KMS-11 (cell line): ENCODE measurements at regions not wholly inside any gene's neighbourhood (a gene's known extent, or its start where the extent isn't known, plus 50 kb on each side); places are given as distances from the start of the nearest gene placed in this dataset.

ENCODE experiments used
- H2AFZ ChIP-seq: fragments of 200-600 bp; sonication (generic); 2 replicates; pipeline ENCODE4 v1.6.1; 2016; ENCODE audit warnings: antibody characterized with exemption, mixed run types, low read depth
- H3K27ac ChIP-seq: fragments of 200-600 bp; sonication (generic); 2 replicates; pipeline ENCODE4 v1.6.1; 2016; ENCODE audit warnings: mild to moderate bottlenecking, mixed run types
- H3K27me3 ChIP-seq: fragments of 200-600 bp; sonication (generic); 2 replicates; pipeline ENCODE4 v1.6.1; 2017; ENCODE audit warnings: mild to moderate bottlenecking, low read depth, mixed run types, moderate library complexity; ENCODE audit not compliant: insufficient read depth
- H3K36me3 ChIP-seq: fragments of 200-600 bp; sonication (generic); 2 replicates; pipeline ENCODE4 v1.6.1; 2017; ENCODE audit warnings: mild to moderate bottlenecking, mixed run types; ENCODE audit not compliant: insufficient read depth
- H3K4me1 ChIP-seq: fragments of 200-600 bp; sonication (generic); 2 replicates; pipeline ENCODE4 v1.6.1; 2016; ENCODE audit warnings: mild to moderate bottlenecking, low read depth, mixed run types; ENCODE audit not compliant: poor library complexity, severe bottlenecking
- H3K4me2 ChIP-seq: fragments of 200-600 bp; sonication (generic); 2 replicates; pipeline ENCODE4 v1.7.0; 2016; ENCODE audit warnings: mild to moderate bottlenecking, mixed run types
- H3K4me3 ChIP-seq: fragments of 200-600 bp; sonication (generic); IDR thresholded peaks from 2 replicates; pipeline ENCODE4 v1.6.1; 2017; ENCODE audit warnings: low read depth, low read length, mixed read lengths; ENCODE audit not compliant: insufficient read depth
- H3K79me2 ChIP-seq: fragments of 200-600 bp; sonication (generic); 2 replicates; pipeline ENCODE4 v1.6.1; 2016; ENCODE audit warnings: low read depth, mixed run types; ENCODE audit not compliant: insufficient read depth
- H3K9ac ChIP-seq: fragments of 200-600 bp; sonication (generic); 2 replicates; pipeline ENCODE4 v1.6.1; 2016; ENCODE audit warnings: mild to moderate bottlenecking, mixed run types
- H4K20me1 ChIP-seq: fragments of 200-600 bp; sonication (generic); 2 replicates; pipeline ENCODE4 v1.6.1; 2016; ENCODE audit warnings: mild to moderate bottlenecking, mixed run types; ENCODE audit not compliant: insufficient read depth
- CTCF ChIP-seq: fragments of 200-600 bp; sonication (generic); conservative IDR thresholded peaks from 2 replicates; pipeline ENCODE4 v1.6.1; 2017; ENCODE audit warnings: low read depth, mild to moderate bottlenecking, antibody characterized with exemption, low read length, moderate library complexity, mixed read lengths

- no peak for TF ChIP-seq CTCF
- Histone ChIP-seq H3K36me3 (no peaks in the 10 kb centered on the region), H3K27ac (no peak overlapping the region), H3K4me3 (no peak overlapping the region), H3K9ac (no peak overlapping the region), H4K20me1 (no peaks in the 10 kb centered on the region), H3K27me3 (no peaks in the 10 kb centered on the region), H3K4me2 (no peak overlapping the region), H3K4me1 (no peaks in the 10 kb centered on the region), H3K79me2 (no peaks in the 10 kb centered on the region), H2AFZ (no peak overlapping the region)
Measured at GRCh38 chr11:23257556-23257955, 397.3 kb upstream of the CCDC179 start.

GRCh38 chr11:23263466-23263865, 403.2 kb upstream of the CCDC179 start:
- H2AFZ ChIP-seq = no peak overlapping the region
- no peak for TF ChIP-seq CTCF

GRCh38 chr11:23272095-23272494, 411.8 kb upstream of the CCDC179 start:
- Histone ChIP-seq H3K9ac (no peak overlapping the region), H2AFZ (no peak overlapping the region), H3K79me2 (no peaks in the 10 kb centered on the region), H3K36me3 (no peaks in the 10 kb centered on the region), H3K27me3 (no peaks in the 10 kb centered on the region), H4K20me1 (no peaks in the 10 kb centered on the region), H3K27ac (no peak overlapping the region), H3K4me3 (no peak overlapping the region), H3K4me2 (no peak overlapping the region), H3K4me1 (no peaks in the 10 kb centered on the region)
- TF ChIP-seq CTCF = no peak

More at GRCh38 chr11:23263466-23263865, 403.2 kb upstream of the CCDC179 start:
- H3K27me3 ChIP-seq = no peaks in the 10 kb centered on the region
- no peaks in the 10 kb centered on the region for H4K20me1 ChIP-seq
- H3K27ac ChIP-seq = no peak overlapping the region
- no peaks in the 10 kb centered on the region for H3K4me1 ChIP-seq
- H3K9ac ChIP-seq = no peak overlapping the region
- no peaks in the 10 kb centered on the region for H3K79me2 ChIP-seq
- no peaks in the 10 kb centered on the region for H3K36me3 ChIP-seq
- H3K4me2 ChIP-seq = no peak overlapping the region
- H3K4me3 ChIP-seq = no peak overlapping the region

- H4K20me1 ChIP-seq = no peaks in the 10 kb centered on the region
- H2AFZ ChIP-seq = no peak overlapping the region
- no peak for TF ChIP-seq CTCF
- no peaks in the 10 kb centered on the region for H3K27me3 ChIP-seq
- no peaks in the 10 kb centered on the region for H3K79me2 ChIP-seq
- no peaks in the 10 kb centered on the region for H3K36me3 ChIP-seq
- no peak overlapping the region for H3K27ac ChIP-seq
- H3K4me2 ChIP-seq = no peak overlapping the region
- H3K9ac ChIP-seq = no peak overlapping the region
- H3K4me3 ChIP-seq = no peak overlapping the region
- H3K4me1 ChIP-seq = no peaks in the 10 kb centered on the region
Measured at GRCh38 chr11:23278121-23278520, 417.8 kb upstream of the CCDC179 start.
